WTC11 (cell line): ENCODE measurements at regions not wholly inside any gene's neighbourhood (a gene's known extent, or its start where the extent isn't known, plus 50 kb on each side); places are given as distances from the start of the nearest gene placed in this dataset.

ENCODE experiments used
- ATF3 ChIP-seq: sonication (generic); formaldehyde crosslinking; conservative IDR thresholded peaks from 2 replicates; pipeline ENCODE4 v1.8.1; 2022; ENCODE audit warnings: mild to moderate bottlenecking, missing genetic modification reagents
- CTCF ChIP-seq: fragments of 200-600 bp; IDR thresholded peaks from 2 replicates; pipeline ENCODE4 v1.8.0; 2022; ENCODE audit warnings: antibody characterized with exemption
- E2F4 ChIP-seq: sonication (generic); formaldehyde crosslinking; IDR thresholded peaks from 2 replicates; pipeline ENCODE4 v1.8.1; 2022; ENCODE audit warnings: low read depth, mild to moderate bottlenecking, moderate library complexity, missing genetic modification reagents, borderline replicate concordance
- ELF4 ChIP-seq: sonication (generic); formaldehyde crosslinking; IDR thresholded peaks from 2 replicates; pipeline ENCODE4 v1.8.1; 2022; ENCODE audit warnings: low read depth, mild to moderate bottlenecking, moderate library complexity, missing genetic modification reagents
- FOXP1 ChIP-seq: sonication (generic); formaldehyde crosslinking; IDR thresholded peaks from 2 replicates; pipeline ENCODE4 v1.8.0; 2022; ENCODE audit warnings: missing genetic modification reagents, mild to moderate bottlenecking, moderate library complexity, borderline replicate concordance
- GABPB1 ChIP-seq: sonication (generic); formaldehyde crosslinking; IDR thresholded peaks from 2 replicates; pipeline ENCODE4 v1.8.1; 2023; ENCODE audit warnings: mild to moderate bottlenecking, missing genetic modification reagents
- IRF2 ChIP-seq: sonication (generic); formaldehyde crosslinking; IDR thresholded peaks from 2 replicates; pipeline ENCODE4 v1.8.0; 2022; ENCODE audit warnings: low read depth, missing genetic modification reagents, borderline replicate concordance
- MYBL2 ChIP-seq: sonication (generic); formaldehyde crosslinking; IDR thresholded peaks from 2 replicates; pipeline ENCODE4 v1.8.1; 2023; ENCODE audit warnings: mild to moderate bottlenecking, moderate library complexity, missing genetic modification reagents
- USF2 ChIP-seq: sonication (generic); formaldehyde crosslinking; IDR thresholded peaks from 2 replicates; pipeline ENCODE4 v1.8.1; 2023; ENCODE audit warnings: mild to moderate bottlenecking, missing genetic modification reagents, moderate library complexity
- ZNF121 ChIP-seq: sonication (generic); formaldehyde crosslinking; IDR thresholded peaks from 2 replicates; pipeline ENCODE4 v1.8.0; 2023; ENCODE audit warnings: missing genetic modification reagents
- ZNF138 ChIP-seq: sonication (generic); formaldehyde crosslinking; conservative IDR thresholded peaks from 2 replicates; pipeline ENCODE4 v1.8.1; 2022; ENCODE audit warnings: mild to moderate bottlenecking, moderate library complexity, missing genetic modification reagents
- ZNF423 ChIP-seq: fragments of 250-450 bp; sonication (Bioruptor Pico); IDR thresholded peaks from 2 replicates; pipeline ENCODE4 v2.1.2; 2022; ENCODE audit warnings: mild to moderate bottlenecking, moderate library complexity

- no peak for TF ChIP-seq IRF2 (CRISPR knock-in tag)
- no peak for TF ChIP-seq CTCF
- TF ChIP-seq ZNF121 (CRISPR knock-in tag) = no peak
- TF ChIP-seq FOXP1 (CRISPR knock-in tag) = no peak
- TF ChIP-seq USF2 (CRISPR knock-in tag) = no peak
- TF ChIP-seq ATF3 (CRISPR knock-in tag) = no peak
- TF ChIP-seq GABPB1 (CRISPR knock-in tag) = no peak
- TF ChIP-seq ZNF423 (CRISPR knock-in tag) = no peak
- TF ChIP-seq MYBL2 (CRISPR knock-in tag) = no peak
- no peak for TF ChIP-seq E2F4
- no peak for TF ChIP-seq ELF4 (CRISPR knock-in tag)
- no peak for TF ChIP-seq ZNF138 (CRISPR knock-in tag)
Observed at GRCh38 chr7:115132096-115132495, 210.2 kb downstream of the MDFIC start.
